Fibroblast of the aortic adventitia (primary cell): ENCODE measurements at regions not wholly inside any gene's neighbourhood (a gene's known extent, or its start where the extent isn't known, plus 50 kb on each side); places are given as distances from the start of the nearest gene placed in this dataset.
"Not testable (repeated sequence)": the region's sequence is repeated elsewhere in the genome, so short reads cannot be mapped to it uniquely, and the experiment has no call there.

Experiments
- DNase-seq: peaks from one replicate; pipeline ENCODE4 v3.0.0-alpha.2; 2010; ENCODE audit warnings: low read depth
- H3K4me3 ChIP-seq: 2 replicates; pipeline ENCODE4 v1.5.1; 2011; ENCODE audit warnings: low read depth, mild to moderate bottlenecking, control low read depth, low read length, moderate library complexity
- TF ChIP-seq, protein P1 (sequence below): IDR thresholded peaks from 2 replicates; pipeline ENCODE4 v1.5.1; 2011; ENCODE audit warnings: mild to moderate bottlenecking, low read length, control low read depth, inconsistent platforms; ENCODE audit not compliant: insufficient read depth

GRCh38 chr3:75237053-75237452 is 427.1 kb upstream of the FRG2C start:
- TF ChIP-seq, protein P1, sequence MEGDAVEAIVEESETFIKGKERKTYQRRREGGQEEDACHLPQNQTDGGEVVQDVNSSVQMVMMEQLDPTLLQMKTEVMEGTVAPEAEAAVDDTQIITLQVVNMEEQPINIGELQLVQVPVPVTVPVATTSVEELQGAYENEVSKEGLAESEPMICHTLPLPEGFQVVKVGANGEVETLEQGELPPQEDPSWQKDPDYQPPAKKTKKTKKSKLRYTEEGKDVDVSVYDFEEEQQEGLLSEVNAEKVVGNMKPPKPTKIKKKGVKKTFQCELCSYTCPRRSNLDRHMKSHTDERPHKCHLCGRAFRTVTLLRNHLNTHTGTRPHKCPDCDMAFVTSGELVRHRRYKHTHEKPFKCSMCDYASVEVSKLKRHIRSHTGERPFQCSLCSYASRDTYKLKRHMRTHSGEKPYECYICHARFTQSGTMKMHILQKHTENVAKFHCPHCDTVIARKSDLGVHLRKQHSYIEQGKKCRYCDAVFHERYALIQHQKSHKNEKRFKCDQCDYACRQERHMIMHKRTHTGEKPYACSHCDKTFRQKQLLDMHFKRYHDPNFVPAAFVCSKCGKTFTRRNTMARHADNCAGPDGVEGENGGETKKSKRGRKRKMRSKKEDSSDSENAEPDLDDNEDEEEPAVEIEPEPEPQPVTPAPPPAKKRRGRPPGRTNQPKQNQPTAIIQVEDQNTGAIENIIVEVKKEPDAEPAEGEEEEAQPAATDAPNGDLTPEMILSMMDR, result no peak
- H3K4me3 ChIP-seq, result no peak overlapping the region
- no peak for DNase-seq

DNA sequence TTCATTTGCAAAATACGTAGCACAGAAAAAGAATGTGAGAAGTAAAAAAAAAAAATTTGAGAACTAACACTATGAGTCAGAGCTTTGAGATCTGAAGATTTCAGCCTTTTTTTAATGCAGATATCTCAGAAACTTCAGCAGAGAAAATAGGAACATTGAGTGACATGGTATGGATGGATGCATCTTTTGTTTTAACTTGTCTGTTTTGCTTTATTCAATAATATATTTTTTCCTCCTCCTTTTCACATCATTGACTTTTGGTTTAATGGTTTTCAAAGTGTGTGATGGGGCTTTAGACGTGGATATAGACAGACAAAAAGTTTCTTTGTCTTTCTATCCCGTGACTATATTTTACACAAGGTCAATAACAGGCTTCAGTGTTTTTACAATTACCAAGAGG is 426.7 kb upstream of the FRG2C start:
- DNase-seq, result no peak
- TF ChIP-seq, protein P1, result no peak
- no peak overlapping the region for H3K4me3 ChIP-seq

- not testable (repeated sequence) for DNase-seq, H3K4me3 ChIP-seq
Observed at GRCh38 chr3:75241226-75241962, 422.7 kb upstream of the FRG2C start.

GRCh38 chr3:75242012-75242735 is 422.0 kb upstream of the FRG2C start:
- H3K4me3 ChIP-seq, result no peak overlapping the region
- no peak for DNase-seq
- TF ChIP-seq, protein P1, result no peak

GRCh38 chr3:75248974-75249373 is 415.2 kb upstream of the FRG2C start:
- DNase-seq, result no peak
- H3K4me3 ChIP-seq, result no peak overlapping the region
- TF ChIP-seq, protein P1, result no peak

GRCh38 chr3:75254685-75255084 is 409.4 kb upstream of the FRG2C start:
- TF ChIP-seq, protein P1, result no peak
- DNase-seq, result no peak
- no peak overlapping the region for H3K4me3 ChIP-seq

DNA sequence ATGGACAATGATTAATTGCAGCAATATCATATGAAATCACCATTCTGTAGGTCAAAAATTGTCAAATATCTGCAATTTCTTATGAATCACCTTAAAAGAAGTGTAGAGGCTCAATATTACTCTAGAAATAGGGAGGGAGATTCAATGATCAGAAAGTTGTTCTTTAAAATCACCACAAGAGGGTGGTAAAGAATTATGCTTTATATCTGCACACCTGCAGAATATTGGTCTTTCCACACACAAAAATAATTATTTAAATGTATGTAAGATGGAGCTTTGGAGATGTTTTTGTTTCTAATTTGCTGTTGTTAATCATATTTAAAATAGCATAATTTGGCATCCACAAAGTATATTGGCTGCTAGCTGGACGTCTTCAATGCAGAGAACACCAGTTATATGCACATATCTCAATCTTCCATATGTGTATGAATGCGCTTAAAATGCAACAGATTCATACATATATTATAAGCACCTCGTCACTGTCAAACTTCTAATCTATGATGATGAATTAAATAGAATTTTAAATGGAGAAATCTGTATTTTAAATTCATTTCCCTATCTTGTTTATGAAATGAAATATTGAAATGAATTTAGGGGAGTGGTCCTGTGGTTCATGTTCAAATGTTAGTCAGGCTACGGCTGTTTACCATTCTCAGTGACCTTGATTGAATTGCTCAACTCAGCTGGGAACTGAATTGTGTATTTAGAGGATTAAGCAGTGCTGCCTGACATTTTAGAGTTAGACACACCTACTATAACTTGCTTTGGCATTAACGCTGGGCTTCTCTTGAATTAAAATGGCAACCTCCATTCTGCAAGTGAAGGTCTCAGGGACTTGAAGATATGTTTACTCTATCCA is 405.1 kb upstream of the FRG2C start:
- TF ChIP-seq, protein P1, result peak; percentile 29
- not testable (repeated sequence) for H3K4me3 ChIP-seq

DNA sequence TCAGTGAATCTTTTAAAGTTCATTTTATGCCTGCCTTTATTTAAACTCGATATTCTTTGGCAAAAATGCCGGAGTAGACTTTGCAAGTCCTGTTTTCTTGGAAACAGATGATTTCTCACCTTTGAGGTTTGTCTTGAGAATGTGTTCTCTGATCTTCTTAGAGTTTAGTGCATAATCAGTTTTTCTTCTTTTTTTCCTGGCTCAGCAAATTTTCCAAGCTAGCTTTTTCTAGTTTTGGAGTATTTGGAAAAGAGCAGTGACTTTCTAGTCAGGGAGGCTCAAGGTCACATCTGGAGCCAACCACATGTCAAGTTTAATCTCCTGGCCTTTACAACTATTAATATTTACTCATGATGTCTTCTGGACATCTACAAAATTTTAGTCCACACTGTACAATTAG is 403.2 kb upstream of the FRG2C start:
- not testable (repeated sequence) for H3K4me3 ChIP-seq, DNase-seq

More for the DNA sequence above, 405.1 kb upstream of the FRG2C start:
- DNase-seq, result peak; percentile 29
